ENCODE measurements at regions not wholly inside any gene's neighbourhood (a gene's known extent, or its start where the extent isn't known, plus 50 kb on each side); places are given as distances from the start of the nearest gene placed in this dataset.

DNA sequence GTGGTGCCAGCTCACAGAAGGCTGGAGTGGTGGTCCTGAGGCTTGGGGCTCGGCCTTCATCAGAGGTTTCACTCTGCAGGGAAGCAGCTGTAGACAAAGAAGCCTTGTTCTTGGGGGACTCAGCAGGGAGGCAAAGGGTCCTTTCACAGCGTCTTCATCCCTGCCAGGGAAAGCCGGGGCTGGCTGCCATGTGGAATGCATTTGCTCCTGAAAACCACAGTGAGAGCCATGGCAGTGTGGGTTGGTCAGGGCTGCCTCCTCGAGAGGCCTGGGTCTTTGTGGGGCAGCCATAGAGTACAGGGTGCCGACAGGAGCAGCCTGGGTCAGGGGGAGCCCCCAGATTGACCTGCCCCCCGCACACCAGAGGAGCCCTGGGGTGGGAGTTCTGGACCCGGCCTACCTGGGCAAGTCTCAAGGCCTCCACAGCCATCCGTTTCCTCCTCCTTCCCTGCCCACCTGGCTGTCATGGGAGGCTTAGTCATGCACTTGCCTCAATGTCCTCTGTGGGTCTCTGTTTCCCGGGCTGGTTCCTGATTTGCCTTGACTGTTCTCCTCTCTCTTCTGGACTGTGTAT lies 144.0 kb downstream of the CDC5L start:
- TF ChIP-seq POLR2AphosphoS5 (IDR thresholded peaks at IDR 0.05) (no peak), POLR2A (IDR thresholded peaks at IDR 0.05) (no peak)
- TF ChIP-seq, protein P1, sequence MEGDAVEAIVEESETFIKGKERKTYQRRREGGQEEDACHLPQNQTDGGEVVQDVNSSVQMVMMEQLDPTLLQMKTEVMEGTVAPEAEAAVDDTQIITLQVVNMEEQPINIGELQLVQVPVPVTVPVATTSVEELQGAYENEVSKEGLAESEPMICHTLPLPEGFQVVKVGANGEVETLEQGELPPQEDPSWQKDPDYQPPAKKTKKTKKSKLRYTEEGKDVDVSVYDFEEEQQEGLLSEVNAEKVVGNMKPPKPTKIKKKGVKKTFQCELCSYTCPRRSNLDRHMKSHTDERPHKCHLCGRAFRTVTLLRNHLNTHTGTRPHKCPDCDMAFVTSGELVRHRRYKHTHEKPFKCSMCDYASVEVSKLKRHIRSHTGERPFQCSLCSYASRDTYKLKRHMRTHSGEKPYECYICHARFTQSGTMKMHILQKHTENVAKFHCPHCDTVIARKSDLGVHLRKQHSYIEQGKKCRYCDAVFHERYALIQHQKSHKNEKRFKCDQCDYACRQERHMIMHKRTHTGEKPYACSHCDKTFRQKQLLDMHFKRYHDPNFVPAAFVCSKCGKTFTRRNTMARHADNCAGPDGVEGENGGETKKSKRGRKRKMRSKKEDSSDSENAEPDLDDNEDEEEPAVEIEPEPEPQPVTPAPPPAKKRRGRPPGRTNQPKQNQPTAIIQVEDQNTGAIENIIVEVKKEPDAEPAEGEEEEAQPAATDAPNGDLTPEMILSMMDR (IDR thresholded peaks at IDR 0.05 in 8 of 11, conservative IDR thresholded peaks at IDR 0.05 in 3 of 11) = no peak
- Histone ChIP-seq H3K27ac (no peak overlapping the region), H3K4me1 (peaks cover 0 to 4% (median 0%) of the 10 kb centered on the region in 6 donors), H3K4me3 (no peak overlapping the region), H3K27me3 (replicated peaks in 1 of 7) (peaks cover 0 to 34% (median 0%) of the 10 kb centered on the region in 7 donors), H3K36me3 (no peaks in the 10 kb centered on the region), H3K9me3 (no peaks in the 10 kb centered on the region)
- intact Hi-C loops (cut with DNase I; ENCODE audit: low total_unique reads) = no loop called here
- whole genome bisulfite sequencing, 5 donors = 73 to 90% (median 85%) methylated on average over 8 to 9 of the region's 9 CpGs
- no peak for DNase-seq

DNA sequence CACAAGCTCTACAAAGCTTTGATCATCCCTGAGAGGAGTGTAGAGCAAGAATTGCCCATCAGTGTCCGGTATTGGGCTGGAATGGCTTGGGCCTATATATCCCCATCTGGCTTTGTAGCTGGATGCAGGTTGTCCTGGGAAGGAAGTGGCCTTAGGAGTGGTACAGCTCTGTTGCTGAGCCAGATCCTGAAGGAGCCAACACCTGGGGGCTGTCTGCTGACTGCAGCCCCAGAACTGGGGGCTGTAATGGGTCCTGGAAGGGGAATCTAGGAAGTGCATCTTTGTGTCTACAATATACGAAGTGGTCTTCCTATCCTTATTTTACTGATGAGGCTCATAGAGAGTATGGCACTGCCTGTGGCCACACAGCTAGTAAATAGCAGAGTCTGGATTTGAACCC lies 145.9 kb downstream of the CDC5L start:
- Histone ChIP-seq H3K27me3 (replicated peaks in 1 of 7) (peaks cover 0 to 18% (median 0%) of the 10 kb centered on the region in 7 donors), H3K9me3 (no peaks in the 10 kb centered on the region), H3K4me3 (no peak overlapping the region), H3K27ac (no peak overlapping the region), H3K4me1 (no peaks in the 10 kb centered on the region), H3K36me3 (no peaks in the 10 kb centered on the region)
- 61 to 92% (median 84%) methylated on average over 2 of the region's 2 CpGs for WGBS, 5 donors
- DNase-seq = no peak
- intact Hi-C loops (cut with DNase I; ENCODE audit: low total_unique reads) = no loop called here
- TF ChIP-seq POLR2AphosphoS5 (IDR thresholded peaks at IDR 0.05) (no peak), POLR2A (IDR thresholded peaks at IDR 0.05) (no peak)
- TF ChIP-seq, protein P1 (IDR thresholded peaks at IDR 0.05 in 8 of 11, conservative IDR thresholded peaks at IDR 0.05 in 3 of 11) = no peak

DNA sequence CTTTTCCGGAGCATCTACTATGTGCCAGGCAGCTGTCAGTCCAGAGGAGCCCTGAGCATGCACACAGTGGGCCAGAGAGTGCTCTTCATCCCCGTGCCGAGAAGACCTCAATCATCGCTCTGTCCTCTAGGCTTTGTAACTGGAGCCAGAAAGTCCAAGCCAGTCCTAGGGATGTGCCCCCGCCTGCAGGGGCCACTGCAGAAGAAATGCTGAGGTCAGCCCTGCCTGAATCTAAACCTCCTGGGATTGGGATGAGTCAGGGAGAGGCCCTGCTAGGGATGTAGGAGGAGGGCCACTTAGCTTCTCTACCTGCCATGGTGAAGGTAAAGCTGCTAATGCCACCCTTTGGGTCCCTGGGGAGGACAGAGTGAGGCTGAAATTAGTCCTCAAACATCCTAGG lies 146.8 kb downstream of the CDC5L start:
- intact Hi-C loops (cut with DNase I; ENCODE audit: low total_unique reads) = no loop called here
- Histone ChIP-seq H3K36me3 (no peaks in the 10 kb centered on the region), H3K9me3 (no peaks in the 10 kb centered on the region), H3K4me3 (no peak overlapping the region), H3K27ac (no peak overlapping the region), H3K27me3 (replicated peaks in 1 of 7) (peaks cover 0 to 10% (median 0%) of the 10 kb centered on the region in 7 donors), H3K4me1 (peaks cover 0 to 2% (median 0%) of the 10 kb centered on the region in 6 donors)
- no peak for DNase-seq
- 85 to 94% (median 92%) methylated on average over 5 of the region's 5 CpGs for WGBS, 5 donors
- TF ChIP-seq, protein P1 (IDR thresholded peaks at IDR 0.05 in 8 of 11, conservative IDR thresholded peaks at IDR 0.05 in 3 of 11) = no peak
- TF ChIP-seq POLR2AphosphoS5 (IDR thresholded peaks at IDR 0.05) = no peak

DNA sequence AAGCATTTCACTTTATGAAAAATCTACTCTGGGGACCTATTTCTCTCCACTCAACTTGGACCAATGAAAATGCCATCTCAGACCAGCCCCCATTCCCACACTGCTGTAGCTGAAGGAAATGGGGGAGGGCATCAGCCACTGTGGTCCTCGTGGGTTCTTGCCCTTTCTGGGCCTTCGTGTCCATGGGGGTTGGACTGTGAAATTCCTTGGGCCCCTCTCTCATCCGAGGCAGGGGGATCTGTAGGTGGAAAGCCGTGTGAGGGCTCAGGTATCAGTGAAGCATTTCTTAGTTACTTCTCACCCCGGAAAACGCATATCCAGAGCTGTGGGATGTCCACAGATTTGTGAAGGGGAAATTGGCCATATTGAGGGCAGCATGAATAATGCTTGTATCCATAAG lies 147.9 kb downstream of the CDC5L start:
- H3K27ac ChIP-seq = no peak overlapping the region
- no peaks in the 10 kb centered on the region for H3K36me3 ChIP-seq
- H3K4me1 ChIP-seq = peaks cover 0 to 2% (median 0%) of the 10 kb centered on the region in 6 donors
- WGBS, 5 donors = 71 to 93% (median 82%) methylated on average over 6 of the region's 6 CpGs
- no peak for DNase-seq
- no peak overlapping the region for H3K4me3 ChIP-seq
- peaks cover 0 to 5% (median 0%) of the 10 kb centered on the region in 7 donors for H3K27me3 ChIP-seq (replicated peaks in 1 of 7)
- no peak for TF ChIP-seq POLR2AphosphoS5 (IDR thresholded peaks at IDR 0.05)
- TF ChIP-seq, protein P1 (IDR thresholded peaks at IDR 0.05 in 8 of 11, conservative IDR thresholded peaks at IDR 0.05 in 3 of 11) = no peak
- TF ChIP-seq POLR2A (IDR thresholded peaks at IDR 0.05) = no peak
- intact Hi-C loops (cut with DNase I; ENCODE audit: low total_unique reads) = no loop called here
- H3K9me3 ChIP-seq = no peaks in the 10 kb centered on the region
